ENCODE measurements at regions not wholly inside any gene's neighbourhood (a gene's known extent, or its start where the extent isn't known, plus 50 kb on each side); places are given as distances from the start of the nearest gene placed in this dataset.

DNA sequence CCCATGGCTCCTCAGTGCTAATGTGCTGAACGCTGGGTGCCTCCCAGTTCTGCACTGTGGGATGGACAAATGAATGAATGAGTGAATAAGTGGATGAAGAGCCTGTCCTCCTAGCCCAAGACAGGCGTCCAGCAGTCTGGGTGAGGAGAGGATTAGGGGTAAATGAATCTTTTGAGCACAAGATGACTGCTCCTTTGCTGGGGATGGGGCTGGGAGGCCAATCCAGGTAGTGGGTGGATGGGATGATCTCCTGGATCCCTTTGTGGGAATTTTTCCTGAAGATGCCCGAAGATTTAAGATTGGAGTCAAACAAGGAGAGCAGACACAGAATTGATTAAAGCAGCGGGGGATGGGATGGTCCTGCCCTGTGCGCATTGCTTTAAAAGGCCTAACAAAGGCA lies 65.3 kb upstream of the MLN start:
- Histone ChIP-seq H3K4me2 (ENCODE audit: extremely low read depth, insufficient read depth, low read length) (no peak overlapping the region), H3K27ac (ENCODE audit: insufficient read depth, low read length) (no peak overlapping the region), H4K20me1 (ENCODE audit: control insufficient read depth, extremely low read depth, insufficient read depth, low read length) (no peaks in the 10 kb centered on the region), H3K4me1 (ENCODE audit: control insufficient read depth, extremely low read depth, insufficient read depth, low read length) (no peaks in the 10 kb centered on the region), H3K9ac (ENCODE audit: insufficient read depth, low read length) (no peak overlapping the region), H3K27me3 (ENCODE audit: control insufficient read depth, insufficient read depth, low read length) (peaks cover 5% of the 10 kb centered on the region), H3K79me2 (ENCODE audit: control insufficient read depth, insufficient read depth, low read length) (no peaks in the 10 kb centered on the region), H2AFZ (ENCODE audit: low read length) (no peak overlapping the region), H3K9me3 (ENCODE audit: control insufficient read depth, insufficient read depth, low read depth, low read length) (no peaks in the 10 kb centered on the region), H3K4me3 (replicated peaks in 1 of 4; ENCODE audit: control extremely low read depth in 1 of 4, insufficient read depth in 1 of 4, low read depth in 3 of 4, low read length in 4 of 4) (no peak overlapping the region), H3K36me3 (ENCODE audit: control insufficient read depth, insufficient read depth, low read length) (no peaks in the 10 kb centered on the region)
- no peak for DNase-seq (ENCODE audit: low read depth in 2 of 2)
- TF ChIP-seq, protein P1, sequence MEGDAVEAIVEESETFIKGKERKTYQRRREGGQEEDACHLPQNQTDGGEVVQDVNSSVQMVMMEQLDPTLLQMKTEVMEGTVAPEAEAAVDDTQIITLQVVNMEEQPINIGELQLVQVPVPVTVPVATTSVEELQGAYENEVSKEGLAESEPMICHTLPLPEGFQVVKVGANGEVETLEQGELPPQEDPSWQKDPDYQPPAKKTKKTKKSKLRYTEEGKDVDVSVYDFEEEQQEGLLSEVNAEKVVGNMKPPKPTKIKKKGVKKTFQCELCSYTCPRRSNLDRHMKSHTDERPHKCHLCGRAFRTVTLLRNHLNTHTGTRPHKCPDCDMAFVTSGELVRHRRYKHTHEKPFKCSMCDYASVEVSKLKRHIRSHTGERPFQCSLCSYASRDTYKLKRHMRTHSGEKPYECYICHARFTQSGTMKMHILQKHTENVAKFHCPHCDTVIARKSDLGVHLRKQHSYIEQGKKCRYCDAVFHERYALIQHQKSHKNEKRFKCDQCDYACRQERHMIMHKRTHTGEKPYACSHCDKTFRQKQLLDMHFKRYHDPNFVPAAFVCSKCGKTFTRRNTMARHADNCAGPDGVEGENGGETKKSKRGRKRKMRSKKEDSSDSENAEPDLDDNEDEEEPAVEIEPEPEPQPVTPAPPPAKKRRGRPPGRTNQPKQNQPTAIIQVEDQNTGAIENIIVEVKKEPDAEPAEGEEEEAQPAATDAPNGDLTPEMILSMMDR (conservative IDR thresholded peaks at IDR 0.05 in 1 of 2, IDR thresholded peaks at IDR 0.05 in 1 of 2; ENCODE audit: low read depth in 1 of 2, low read length in 2 of 2) = no peak
- TF ChIP-seq EZH2 (IDR thresholded peaks at IDR 0.05; ENCODE audit: low read length, missing control alignments) = no peak

DNA sequence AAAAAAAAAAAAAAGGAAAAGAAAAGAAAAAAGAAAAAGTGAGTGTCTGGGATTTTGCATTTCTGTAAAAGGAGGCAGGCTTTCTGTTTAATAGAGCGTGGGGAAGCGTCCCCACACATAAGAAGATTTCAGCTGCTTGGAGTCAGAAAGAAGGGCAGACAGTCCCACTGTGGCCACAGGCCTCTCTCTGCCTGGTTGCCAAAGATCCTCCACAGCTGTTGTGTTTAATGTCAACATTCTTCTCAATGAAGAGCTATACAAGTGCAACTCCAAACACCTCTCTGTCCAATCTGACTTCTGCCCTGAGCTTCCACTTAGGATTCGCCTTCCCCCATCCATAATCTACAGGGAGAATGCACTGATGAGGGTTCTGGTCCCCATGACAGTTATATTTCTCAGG lies 64.3 kb upstream of the MLN start:
- H3K9ac ChIP-seq (ENCODE audit: insufficient read depth, low read length) = no peak overlapping the region
- no peak for DNase-seq (ENCODE audit: low read depth in 2 of 2)
- no peaks in the 10 kb centered on the region for H3K9me3 ChIP-seq (ENCODE audit: control insufficient read depth, insufficient read depth, low read depth, low read length)
- H3K27ac ChIP-seq (ENCODE audit: insufficient read depth, low read length) = no peak overlapping the region
- H3K79me2 ChIP-seq (ENCODE audit: control insufficient read depth, insufficient read depth, low read length) = no peaks in the 10 kb centered on the region
- no peak overlapping the region for H2AFZ ChIP-seq (ENCODE audit: low read length)
- no peak overlapping the region for H3K4me3 ChIP-seq (replicated peaks in 1 of 4; ENCODE audit: control extremely low read depth in 1 of 4, insufficient read depth in 1 of 4, low read depth in 3 of 4, low read length in 4 of 4)
- H3K4me2 ChIP-seq (ENCODE audit: extremely low read depth, insufficient read depth, low read length) = no peak overlapping the region
- TF ChIP-seq, protein P1 (conservative IDR thresholded peaks at IDR 0.05 in 1 of 2, IDR thresholded peaks at IDR 0.05 in 1 of 2; ENCODE audit: low read depth in 1 of 2, low read length in 2 of 2) = no peak
- no peak for TF ChIP-seq EZH2 (IDR thresholded peaks at IDR 0.05; ENCODE audit: low read length, missing control alignments)
- H3K36me3 ChIP-seq (ENCODE audit: control insufficient read depth, insufficient read depth, low read length) = no peaks in the 10 kb centered on the region
- peaks cover 4% of the 10 kb centered on the region for H3K27me3 ChIP-seq (ENCODE audit: control insufficient read depth, insufficient read depth, low read length)
- no peaks in the 10 kb centered on the region for H4K20me1 ChIP-seq (ENCODE audit: control insufficient read depth, extremely low read depth, insufficient read depth, low read length)
- H3K4me1 ChIP-seq (ENCODE audit: control insufficient read depth, extremely low read depth, insufficient read depth, low read length) = no peaks in the 10 kb centered on the region

DNA sequence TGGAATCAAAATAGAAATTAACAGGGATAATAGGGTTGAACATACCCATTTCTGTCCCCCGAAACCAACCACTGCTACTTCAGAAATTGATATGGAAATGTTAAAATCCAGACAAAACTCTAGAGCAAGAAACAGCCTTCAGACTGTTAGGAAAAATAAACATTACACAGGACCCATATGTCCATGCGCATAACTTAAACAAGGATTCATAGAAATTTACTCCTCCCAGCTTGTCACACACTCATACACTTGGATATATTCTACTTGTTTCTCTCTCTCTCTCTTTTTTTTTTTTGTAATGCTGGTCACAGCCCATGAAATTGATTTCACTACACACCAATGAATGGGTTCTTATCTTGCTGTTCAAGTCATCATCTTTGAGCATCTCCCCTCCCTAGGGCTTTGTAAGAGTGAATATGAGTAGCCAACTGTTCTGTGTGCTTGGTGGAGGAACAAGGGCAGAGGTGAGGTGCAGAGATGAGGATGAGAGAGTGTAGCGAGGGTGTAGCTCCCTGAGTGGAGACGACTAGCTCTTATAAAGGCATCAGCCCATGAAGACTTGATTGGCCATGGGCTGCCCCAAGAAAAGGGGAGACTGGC lies 61.8 kb upstream of the MLN start:
- H3K4me1 ChIP-seq (ENCODE audit: control insufficient read depth, extremely low read depth, insufficient read depth, low read length) = no peaks in the 10 kb centered on the region
- no peak overlapping the region for H2AFZ ChIP-seq (ENCODE audit: low read length)
- H3K27me3 ChIP-seq (ENCODE audit: control insufficient read depth, insufficient read depth, low read length) = peaks cover 4% of the 10 kb centered on the region
- no peak overlapping the region for H3K27ac ChIP-seq (ENCODE audit: insufficient read depth, low read length)
- H3K9me3 ChIP-seq (ENCODE audit: control insufficient read depth, insufficient read depth, low read depth, low read length) = no peaks in the 10 kb centered on the region
- H3K4me2 ChIP-seq (ENCODE audit: extremely low read depth, insufficient read depth, low read length) = no peak overlapping the region
- no peaks in the 10 kb centered on the region for H3K79me2 ChIP-seq (ENCODE audit: control insufficient read depth, insufficient read depth, low read length)
- H3K36me3 ChIP-seq (ENCODE audit: control insufficient read depth, insufficient read depth, low read length) = no peaks in the 10 kb centered on the region
- no peak overlapping the region for H3K9ac ChIP-seq (ENCODE audit: insufficient read depth, low read length)
- TF ChIP-seq, protein P1 (conservative IDR thresholded peaks at IDR 0.05 in 1 of 2, IDR thresholded peaks at IDR 0.05 in 1 of 2; ENCODE audit: low read depth in 1 of 2, low read length in 2 of 2) = no peak
- no peak for TF ChIP-seq EZH2 (IDR thresholded peaks at IDR 0.05; ENCODE audit: low read length, missing control alignments)
- no peaks in the 10 kb centered on the region for H4K20me1 ChIP-seq (ENCODE audit: control insufficient read depth, extremely low read depth, insufficient read depth, low read length)
- no peak for DNase-seq (ENCODE audit: low read depth in 2 of 2)
- H3K4me3 ChIP-seq (replicated peaks in 1 of 4; ENCODE audit: control extremely low read depth in 1 of 4, insufficient read depth in 1 of 4, low read depth in 3 of 4, low read length in 4 of 4) = no peak overlapping the region

Data from fibroblast of lung (primary cell).